HuH-7 (cell line): ENCODE measurements at regions not wholly inside any gene's neighbourhood (a gene's known extent, or its start where the extent isn't known, plus 50 kb on each side); places are given as distances from the start of the nearest gene placed in this dataset.
"Not testable (repeated sequence)": the region's sequence is repeated elsewhere in the genome, so short reads cannot be mapped to it uniquely, and the experiment has no call there.

Experiments
- DNase-seq: peaks from one replicate; pipeline ENCODE4 v3.0.0; 2011; ENCODE audit warnings: low spot score

GRCh38 chr11:22567759-22568158 is 57.9 kb downstream of the FANCF start:
- DNase-seq = no peak

- DNase-seq = no peak
Observed at GRCh38 chr11:22566293-22566692, 59.3 kb downstream of the FANCF start.

DNA sequence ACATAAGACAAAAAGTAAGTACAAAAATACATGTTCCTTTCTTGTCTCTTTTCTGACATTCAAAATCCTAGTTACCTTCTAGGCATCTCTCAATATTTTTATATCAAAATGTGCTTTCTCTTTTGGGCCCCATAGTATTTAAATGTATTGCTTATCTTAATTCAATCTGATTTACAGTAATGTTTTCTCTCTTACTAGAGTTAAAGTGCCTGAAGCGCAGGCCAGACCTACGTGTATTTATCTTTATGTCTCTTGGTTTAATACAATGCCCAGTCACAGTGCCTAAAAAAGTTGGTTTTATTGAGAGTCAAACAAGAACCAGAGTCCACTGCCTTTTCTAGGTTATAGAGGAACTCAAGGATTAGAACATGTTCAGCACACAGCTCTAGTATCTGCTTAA is 64.3 kb downstream of the FANCF start:
- no peak for DNase-seq

- no peak for DNase-seq
Observed at GRCh38 chr11:22559416-22559815, 66.2 kb downstream of the FANCF start.

DNA sequence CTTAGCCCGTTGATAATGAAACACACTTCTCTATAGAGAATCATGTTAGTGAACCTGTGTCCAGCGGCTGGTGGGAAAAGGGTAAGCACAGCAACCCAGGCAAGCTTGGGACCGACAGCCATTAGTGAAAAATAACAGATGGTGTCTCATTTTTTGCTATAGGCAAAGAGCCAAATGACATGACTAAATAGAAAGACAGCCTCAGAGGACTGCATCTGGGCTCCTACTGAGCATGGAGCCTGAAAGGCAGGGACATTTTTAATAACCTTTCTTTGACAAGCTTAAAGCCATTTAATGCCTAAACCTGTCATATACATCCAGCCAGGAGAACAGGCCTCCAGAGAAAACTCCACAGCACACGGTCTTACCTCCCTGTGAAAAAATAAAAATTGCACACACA is 67.0 kb downstream of the FANCF start:
- no peak for DNase-seq

- DNase-seq = no peak
Observed at GRCh38 chr11:22556381-22556780, 69.2 kb downstream of the FANCF start.

DNA sequence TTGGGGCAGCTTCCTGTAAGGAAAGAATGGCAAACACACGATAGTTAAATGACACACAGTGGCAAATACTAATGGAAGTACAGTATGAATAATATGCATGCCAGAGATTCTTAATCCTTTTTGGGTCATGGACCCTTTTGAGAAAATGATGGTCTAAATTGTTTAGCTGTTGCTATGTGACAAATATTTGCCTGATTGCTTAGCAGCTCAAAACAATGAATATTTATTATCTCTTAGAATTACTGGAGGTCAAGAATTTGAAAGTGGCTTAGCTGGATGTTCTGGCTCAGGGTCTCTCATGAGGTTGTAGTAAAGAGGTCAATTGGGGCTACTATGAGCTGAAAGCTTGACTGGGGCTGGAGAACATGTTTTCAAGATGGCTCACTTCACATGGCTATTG is 69.7 kb downstream of the FANCF start:
- DNase-seq = no peak

GRCh38 chr11:22554221-22554620 is 71.4 kb downstream of the FANCF start:
- no peak for DNase-seq

DNA sequence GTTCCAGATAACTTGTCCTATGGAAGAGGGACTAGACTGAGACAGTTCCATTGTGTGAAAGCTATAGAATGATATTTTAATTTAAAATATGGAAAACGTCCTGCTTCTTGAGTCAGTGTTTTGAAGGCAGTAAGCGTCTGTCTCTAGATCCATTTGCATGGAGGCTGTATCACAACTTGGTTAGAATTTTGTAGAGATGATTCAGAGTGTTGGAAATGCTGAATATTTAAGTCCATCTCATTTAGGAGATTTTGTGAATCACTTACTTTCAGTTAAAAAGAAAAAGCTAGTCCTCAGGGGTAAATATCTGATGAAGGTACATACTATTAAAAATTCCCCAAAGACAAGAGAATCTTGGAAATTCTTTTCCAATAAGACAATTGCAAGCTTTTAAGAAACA is 72.7 kb downstream of the FANCF start:
- DNase-seq = no peak

DNA sequence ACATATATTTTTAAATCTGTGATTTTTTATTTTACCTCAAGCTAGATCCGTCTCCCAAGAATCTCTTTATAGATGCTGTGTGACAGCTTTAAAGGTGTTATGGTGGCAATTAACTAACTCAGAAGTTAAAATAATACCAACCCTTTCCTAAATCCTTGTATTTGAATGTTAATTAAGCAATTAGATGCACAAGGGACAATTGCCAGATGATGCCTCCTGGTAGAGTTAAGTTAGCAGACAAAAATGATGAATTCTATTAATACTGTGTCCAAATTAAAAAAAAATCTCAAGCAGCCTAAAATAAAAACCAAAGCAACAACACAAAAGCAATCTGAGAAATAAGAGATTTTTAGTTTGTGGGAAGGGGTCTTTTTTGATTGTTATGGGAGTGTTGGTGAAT is 78.9 kb downstream of the FANCF start:
- DNase-seq = no peak

DNA sequence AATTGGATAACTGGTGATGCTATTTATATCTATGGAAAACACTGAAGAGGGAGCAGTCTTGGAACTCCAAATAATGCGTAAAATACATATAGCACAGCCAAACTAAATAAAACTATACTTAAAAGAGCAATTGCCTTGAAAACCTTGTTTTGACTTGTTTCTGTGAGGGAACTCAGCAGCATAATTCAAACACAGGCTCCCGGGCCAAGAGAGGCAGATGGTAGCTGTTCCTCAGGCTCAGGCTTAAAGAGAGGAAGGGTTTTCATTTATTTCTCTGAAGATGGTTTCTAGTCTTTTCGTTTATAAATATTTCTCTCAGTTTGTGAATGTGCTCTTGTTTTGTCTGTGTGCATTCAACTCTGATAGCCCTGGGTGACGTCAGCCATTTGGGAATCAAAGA is 82.4 kb downstream of the FANCF start:
- no peak for DNase-seq

- DNase-seq = peak; percentile 1
Observed at GRCh38 chr11:22539821-22540256, 85.8 kb downstream of the FANCF start.

DNA sequence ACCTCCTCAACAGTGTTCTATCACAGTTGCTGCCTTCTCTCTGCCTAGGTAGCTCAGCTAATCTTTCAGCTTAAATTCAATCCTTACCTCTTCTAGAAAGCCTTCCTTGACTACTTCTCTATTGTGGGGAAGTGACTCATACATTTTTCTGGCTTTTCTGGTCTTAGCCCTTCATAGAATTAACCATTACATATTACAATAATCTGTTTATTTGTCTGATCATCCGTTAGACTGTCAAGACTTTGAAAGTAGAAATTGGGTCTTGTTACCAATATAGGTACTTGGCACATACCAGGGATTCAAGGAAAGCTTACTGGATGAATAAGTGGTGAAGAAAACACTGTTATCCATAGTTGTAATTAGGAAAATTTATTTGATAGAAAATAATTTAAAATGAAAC is 89.6 kb downstream of the FANCF start:
- DNase-seq = no peak

GRCh38 chr11:22528612-22529429 is 96.8 kb downstream of the FANCF start:
- DNase-seq = not testable (repeated sequence)

- no peak for DNase-seq
Observed at GRCh38 chr11:22522225-22522624, 103.4 kb downstream of the FANCF start.

DNA sequence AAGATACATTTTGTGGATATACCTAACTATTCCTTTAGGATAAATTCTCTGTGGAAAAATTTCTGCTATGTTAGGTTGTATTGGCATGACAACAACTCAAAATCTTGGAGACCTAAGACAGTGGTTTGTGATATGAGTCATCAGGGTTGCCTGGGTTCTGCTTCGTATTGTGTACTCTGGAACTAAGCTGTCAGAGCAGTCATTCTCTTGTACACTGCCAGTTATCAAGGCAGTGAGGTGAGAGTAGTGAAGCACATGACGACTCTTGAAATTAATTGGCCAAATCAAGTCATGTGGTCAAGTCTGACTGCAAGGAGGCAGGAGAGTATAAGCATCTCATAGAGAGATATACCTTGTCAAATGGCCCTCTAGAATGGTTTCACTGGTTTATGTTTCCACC is 104.4 kb downstream of the FANCF start:
- DNase-seq = no peak

GRCh38 chr11:22520521-22520920 is 105.1 kb downstream of the FANCF start:
- DNase-seq = no peak

- not testable (repeated sequence) for DNase-seq
Observed at GRCh38 chr11:22518344-22518743, 107.3 kb downstream of the FANCF start.

- no peak for DNase-seq
Observed at GRCh38 chr11:22516111-22516510, 109.5 kb downstream of the FANCF start.

- no peak for DNase-seq
Observed at GRCh38 chr11:22512457-22512856, 113.2 kb downstream of the FANCF start.

GRCh38 chr11:22510741-22511140 is 114.9 kb downstream of the FANCF start:
- DNase-seq = no peak

- no peak for DNase-seq
Observed at GRCh38 chr11:22510010-22510409, 115.6 kb downstream of the FANCF start.

- no peak for DNase-seq
Observed at GRCh38 chr11:22508665-22509064, 117.0 kb downstream of the FANCF start.

DNA sequence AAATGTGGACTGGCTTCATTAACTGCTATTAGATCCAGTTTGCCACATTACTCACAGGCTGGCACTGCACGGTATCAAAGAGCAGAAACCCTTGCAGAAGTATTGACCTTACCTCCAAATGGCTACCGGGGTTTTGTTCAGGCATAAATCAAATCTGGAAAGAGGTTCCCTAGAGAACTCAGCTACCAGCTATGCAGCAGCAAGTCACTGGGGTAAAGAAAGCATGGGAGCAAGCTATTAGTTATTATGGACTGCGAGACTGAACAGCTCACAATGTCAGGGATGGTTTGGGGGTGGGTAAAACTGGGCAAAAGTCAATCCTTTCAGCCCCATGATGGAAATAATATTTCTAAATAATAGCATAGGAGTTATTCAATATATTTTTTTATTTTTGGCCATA is 128.1 kb downstream of the FANCF start:
- no peak for DNase-seq
